HG02623 (cell line): ENCODE measurements at regions not wholly inside any gene's neighbourhood (a gene's known extent, or its start where the extent isn't known, plus 50 kb on each side); places are given as distances from the start of the nearest gene placed in this dataset.

Experiments
- ATAC-seq: cut with Tn5 transposase; IDR thresholded peaks from one replicate; pipeline ENCODE4 v1.9.1; 2021; ENCODE audit warnings: moderate library complexity; ENCODE audit not compliant: unreplicated experiment

DNA sequence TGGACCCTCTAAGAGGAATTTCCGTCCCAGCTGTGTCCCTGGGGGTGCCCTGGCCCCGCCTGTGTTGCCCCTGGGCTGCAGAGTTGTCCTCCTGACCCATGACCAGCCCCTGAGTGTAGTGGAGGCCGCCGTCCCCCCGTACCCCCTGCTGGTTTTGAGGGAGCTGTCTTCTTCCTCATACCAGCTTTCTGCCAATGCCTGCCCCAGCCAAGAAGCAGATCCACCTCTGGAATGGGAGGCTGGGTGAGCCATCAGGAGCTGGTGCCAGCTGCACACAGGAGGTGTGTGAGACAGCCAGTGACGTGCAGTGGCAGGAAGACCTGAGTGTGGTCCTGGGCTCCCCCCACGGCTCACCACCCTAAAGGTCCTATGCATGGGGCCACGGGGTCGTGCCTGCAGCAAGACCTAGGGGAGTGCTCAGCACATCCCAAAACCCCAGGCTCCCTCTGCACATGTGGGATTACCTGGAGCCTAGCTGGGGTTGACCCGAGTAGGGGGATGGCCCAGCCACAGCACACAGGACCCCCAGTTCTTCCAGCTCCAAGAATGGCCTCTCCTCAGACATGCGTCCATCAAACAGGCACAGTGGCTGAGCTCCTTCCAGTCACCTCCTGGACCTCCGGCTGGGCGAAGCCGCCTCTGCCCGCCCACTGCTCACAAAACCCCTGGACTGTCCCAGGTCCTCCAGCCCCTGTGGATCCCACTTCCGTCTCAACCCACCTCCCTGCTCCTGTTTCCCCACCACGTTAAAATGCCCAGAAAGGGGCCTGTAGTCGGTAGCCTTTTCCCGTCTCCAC is 647.6 kb downstream of the BRD1 start:
- ATAC-seq = no peak

DNA sequence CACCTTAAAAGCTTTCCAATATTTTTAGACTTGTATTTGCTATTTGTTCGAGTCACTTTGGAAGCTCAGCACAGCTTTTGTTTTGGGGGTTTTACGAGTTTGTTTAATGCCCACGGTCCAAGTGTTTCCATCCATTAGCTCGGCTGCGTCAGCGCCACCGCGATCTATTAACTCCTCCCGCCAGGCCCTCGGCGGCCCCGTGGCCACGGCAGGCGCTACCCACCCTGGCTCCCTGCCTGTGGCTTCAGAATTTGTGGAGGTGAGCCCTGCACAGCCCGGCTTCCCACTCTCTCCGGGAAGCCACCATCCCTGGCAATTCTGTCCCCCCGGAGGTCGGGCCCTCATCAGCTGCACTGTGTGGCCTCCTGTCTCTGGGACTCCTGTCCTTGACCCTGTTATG is 648.5 kb downstream of the BRD1 start:
- ATAC-seq = no peak

DNA sequence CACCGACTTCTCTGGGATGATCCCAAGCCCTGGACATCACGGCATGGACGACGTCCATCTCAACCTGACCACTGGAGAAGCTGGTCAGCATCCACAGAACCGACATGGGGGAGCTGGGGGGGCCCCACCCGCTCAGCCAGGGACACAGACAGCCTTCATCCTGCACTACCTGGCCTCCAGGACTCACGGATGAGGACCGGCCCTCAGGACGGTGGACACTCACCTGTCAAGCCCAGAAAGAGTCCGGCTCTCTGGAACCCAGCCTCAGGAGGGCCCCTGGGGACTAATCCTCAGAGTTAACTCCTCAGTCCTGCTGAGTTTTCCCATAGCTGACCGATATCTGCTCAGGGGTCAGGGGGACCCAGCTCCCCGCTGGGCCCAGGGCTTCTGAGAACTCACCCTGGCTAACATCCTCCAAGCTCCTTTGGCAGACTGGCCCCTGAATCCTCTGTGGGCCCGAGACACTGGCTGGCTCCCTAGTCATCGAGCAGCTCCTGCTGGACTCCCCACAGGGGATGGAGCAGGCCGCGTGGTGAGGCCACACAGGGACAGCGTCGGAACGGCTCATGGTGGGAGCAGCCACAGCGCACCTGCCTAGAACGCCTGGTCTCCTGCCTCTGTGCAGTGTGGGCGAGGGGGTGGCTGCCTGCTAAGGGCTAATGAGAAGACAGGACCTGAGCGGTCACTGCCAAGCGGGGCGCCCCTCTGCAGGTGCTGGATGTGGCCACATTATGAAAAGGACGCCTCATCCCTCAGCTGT is 649.2 kb downstream of the BRD1 start:
- ATAC-seq = no peak

DNA sequence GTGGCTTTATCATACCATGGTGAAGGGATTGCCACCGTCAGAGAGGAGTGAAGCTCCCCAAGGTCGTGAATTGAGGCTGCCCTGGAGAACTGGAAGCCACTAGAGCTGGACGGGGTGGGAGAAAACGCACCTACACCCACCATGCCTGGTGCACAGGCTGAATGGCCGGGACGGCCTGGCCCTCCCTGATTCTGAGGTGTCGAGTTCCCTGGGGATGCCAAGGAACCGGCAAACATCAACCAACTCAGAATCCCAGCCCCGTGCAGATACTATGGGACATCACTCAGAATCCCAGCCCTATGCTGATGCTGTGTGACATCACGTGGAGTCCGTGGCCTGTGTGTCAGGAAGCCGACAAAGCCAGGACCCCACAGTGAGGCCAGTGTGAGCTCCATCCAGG is 650.0 kb downstream of the BRD1 start:
- no peak for ATAC-seq

DNA sequence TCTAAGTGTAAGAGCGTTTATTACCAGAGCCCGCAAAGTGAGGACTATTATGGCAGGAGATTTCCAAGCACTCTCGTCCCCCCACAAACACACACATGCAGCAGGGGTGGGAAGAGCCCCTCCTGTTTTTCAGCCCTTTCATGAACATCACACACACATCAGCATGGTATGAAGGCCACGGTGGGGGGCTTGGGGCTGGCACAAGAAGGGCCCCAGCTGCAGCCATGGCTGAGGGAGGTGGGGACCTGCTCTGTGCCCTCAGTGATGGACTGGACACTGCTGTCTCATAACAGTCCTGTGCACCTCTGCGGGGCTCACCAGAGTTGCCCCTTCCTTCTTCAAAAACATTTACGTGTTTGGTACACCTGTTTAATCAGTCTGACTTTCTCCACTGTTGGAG is 650.7 kb downstream of the BRD1 start:
- ATAC-seq = no peak

DNA sequence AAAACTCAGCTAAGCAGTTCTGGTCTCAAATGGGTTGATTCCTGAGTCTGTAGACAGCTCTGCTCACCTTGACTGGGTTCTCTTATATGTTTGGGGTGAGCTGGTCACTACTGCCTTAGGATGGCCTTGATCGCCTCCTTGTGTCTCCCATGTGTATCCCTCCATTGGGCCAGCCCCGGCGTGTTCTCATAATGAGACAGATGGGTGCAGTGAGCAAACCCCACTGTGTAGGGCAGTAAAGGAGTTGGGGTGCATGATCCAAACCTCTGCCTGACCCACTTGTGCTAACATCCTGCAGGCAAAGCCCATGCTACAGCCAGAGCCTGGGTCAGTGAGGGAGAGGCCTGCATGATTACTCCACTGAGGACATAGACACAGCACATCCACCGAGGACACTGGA is 657.6 kb downstream of the BRD1 start:
- no peak for ATAC-seq

DNA sequence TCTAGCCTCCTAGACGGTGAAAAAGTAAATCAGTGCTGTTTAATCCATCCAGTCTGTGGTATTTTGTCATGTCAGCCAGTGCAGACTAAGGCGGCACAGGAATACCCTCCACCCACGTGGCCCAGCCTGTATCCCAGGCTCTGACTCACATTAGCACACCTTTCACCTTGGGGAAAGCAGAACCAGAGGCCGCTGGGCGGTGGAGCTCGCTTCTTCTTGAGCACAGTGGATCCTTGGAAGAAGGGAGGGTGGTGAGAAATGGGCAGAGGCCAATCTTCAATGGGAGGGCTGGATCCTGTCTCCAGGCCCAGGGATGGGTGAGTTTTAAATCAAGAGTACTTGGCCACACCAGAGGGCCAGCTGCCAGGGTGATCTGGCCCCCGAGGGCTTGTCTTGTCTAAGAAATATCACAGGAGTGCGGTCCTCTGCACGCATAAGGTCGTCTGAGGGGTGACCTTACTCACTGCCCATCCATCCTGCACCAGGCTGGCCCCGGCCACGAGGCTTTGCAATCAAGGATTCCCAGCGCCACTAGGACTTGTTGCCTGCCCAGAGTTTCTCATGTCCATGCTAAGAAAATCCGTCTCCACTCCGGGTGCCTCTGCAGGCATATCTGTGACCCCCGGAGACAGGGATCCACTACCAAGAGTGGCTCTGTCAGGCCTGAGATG is 658.5 kb downstream of the BRD1 start:
- ATAC-seq = no peak

DNA sequence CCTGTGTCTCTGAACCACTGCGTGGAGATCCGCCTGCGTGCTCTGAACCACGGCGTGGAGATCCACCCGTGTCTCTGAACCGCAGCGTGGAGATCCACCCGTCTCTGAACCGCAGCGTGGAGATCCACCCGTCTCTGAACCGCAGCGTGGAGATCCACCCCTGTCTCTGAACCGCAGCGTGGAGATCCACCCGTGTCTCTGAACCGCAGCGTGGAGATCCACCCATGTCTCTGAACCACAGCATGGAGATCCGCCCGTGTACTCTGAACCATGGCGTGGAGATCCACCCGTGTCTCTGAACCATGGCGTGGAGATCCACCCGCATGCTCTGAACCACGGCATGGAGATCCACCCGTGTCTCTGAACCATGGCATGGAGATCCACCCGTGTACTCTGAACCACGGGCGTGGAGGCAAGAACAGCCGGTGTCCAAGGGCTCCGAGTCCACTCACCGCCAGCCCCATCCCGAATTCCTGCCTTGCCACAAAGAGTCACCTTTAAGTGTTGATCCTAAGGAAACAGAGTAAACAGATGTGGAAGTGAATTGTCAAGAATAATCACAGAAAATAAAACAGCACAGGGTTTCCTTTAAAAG is 659.4 kb downstream of the BRD1 start:
- no peak for ATAC-seq

DNA sequence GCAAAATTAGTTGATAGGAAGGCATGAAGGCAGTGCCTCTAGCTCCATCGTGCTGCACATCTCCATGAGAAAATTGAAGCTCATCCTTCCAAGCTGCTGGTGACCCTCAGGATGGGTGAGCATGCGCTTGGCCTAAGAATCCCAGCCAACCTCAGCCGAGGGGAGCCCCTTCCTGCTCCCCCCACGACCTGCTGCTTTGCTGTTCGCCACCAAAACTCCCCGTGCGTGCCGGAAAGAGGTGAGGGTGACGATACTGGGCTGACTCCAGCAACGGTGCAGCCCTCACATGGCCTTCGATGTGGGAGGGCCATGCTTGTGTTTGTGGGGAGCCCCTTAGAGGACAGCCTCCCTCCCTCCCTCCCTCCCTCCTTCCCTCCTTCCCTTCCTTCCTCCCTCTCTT is 660.9 kb downstream of the BRD1 start:
- no peak for ATAC-seq

DNA sequence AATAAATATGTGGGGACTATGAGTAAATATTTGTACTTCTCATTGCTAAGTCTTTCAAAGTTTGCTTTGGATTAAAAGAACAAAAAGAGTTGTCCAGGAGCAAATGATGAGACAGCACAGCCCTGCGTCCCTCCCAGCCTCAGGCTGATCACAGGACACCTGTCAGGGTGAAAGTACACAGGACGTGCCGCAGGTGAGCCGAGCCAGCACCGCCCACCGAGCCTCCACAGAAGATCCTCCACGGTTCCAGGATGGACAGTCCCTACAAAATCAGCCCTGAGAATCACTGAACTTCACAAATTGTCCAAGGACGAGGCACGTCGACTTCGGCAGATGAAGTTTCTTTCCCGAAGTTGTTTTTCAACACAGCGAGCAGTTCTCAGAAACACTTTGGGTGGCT is 661.5 kb downstream of the BRD1 start:
- ATAC-seq = no peak

DNA sequence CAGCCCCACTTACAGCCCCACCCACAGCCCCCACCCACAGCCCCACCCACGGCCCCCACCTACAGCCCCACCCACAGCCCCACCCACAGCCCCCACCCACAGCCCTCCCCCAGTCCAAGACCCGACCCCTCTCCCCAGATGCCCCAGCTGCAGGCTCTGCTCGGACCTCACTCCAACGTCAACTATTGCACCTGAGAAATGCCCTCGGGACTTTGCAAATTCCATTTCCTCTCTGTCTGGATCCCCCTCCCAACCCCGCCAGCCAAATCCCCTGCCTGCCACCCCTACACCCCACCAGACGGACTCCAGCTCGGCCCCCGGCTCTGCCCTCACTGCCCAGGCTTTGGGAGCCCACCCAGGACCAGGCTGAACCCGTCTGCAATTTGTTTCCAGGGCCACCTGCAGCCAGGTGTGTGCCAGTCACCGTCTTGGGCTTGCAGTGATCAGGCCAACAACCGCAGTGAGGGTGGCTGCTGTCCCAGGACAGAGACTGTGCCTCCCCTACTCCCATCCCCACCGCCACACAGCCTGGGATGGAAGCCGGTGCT is 662.8 kb downstream of the BRD1 start:
- ATAC-seq = no peak

DNA sequence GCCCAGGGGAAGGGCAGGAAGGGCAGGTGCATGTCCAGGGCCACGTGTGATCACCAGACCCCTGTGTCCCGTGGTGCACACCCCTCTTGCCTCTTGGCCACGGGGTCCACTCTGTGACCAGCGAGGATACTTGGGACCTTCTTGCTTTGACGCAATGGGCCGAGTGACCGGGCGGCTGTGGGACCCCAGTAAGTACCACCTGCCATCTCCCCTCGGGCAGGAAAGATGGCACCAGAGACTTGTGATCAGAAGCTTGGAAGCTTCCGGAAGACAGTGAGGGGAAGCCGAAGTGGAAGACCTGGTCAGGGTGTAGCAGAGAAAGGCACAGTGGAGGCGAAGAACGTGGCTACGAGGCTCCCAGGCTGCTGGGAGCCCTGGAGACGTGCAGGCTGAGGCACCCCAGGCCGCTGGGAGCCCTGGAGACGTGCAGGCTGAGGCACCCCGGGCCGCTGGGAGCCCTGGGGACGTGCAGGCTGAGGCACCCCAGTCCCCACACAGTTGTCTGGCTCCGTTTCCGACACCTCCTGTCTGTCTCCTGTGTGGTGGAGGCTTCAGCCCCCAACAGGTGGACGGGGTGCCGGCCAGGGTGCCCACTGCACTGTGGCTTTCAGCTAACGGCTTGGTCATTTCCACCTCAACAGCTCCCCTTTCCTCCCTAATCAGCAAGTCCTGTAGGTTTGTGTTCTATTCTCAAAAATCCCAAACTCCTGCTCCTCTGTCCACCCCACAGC is 663.5 kb downstream of the BRD1 start:
- ATAC-seq = no peak

DNA sequence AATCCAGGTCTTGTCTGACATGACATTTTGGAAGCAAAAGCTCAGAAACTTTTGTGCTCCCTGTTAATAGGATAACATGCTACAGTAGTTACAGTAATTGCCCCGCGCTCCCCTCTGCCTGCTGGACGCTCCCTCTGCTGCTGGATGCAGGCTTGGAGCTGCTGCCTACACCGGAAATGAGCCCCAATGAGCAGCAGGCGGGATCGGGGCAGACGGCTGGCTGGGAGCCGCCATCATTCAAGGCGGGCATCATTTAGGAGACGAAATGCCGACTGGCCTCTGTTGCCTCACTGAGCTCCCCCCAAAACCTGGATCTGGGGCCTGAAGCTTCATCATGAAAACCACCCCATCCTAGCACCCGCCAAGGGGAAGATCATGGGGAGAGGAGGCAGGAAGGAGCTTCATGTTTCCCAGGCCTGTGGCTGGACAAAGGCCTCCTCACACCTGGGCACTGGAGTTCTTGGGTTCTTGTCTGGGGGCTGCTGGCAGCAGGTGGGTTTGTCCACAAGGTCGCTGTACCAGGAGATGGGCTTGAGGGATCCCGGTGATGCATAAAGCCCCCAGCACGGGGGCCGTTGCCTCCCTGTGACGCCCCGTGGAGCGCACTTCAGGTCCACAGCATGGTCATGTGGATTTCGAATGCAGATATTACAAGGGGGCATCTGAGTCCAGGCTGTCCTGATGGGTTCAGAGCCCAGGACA is 664.3 kb downstream of the BRD1 start:
- ATAC-seq = no peak

DNA sequence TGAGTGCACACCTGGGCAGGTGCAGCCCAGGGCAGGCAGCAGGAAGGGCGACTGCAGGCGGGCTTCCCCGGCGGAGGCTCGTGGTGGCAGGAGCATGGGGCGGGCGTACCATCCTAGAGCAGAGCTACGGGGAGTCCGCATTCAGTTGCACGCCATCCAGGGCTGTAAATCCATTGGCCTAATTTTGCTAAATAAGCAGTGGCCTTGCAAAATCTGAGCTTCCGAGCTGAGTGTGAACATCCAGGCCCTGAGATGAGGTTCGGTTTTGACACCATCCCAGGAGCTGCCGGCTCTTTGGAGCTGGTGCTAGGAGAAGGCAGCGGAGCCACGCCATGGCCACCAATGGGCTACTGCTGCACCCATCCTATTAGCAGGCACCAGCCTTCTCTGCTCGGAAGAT is 664.8 kb downstream of the BRD1 start:
- ATAC-seq = no peak

DNA sequence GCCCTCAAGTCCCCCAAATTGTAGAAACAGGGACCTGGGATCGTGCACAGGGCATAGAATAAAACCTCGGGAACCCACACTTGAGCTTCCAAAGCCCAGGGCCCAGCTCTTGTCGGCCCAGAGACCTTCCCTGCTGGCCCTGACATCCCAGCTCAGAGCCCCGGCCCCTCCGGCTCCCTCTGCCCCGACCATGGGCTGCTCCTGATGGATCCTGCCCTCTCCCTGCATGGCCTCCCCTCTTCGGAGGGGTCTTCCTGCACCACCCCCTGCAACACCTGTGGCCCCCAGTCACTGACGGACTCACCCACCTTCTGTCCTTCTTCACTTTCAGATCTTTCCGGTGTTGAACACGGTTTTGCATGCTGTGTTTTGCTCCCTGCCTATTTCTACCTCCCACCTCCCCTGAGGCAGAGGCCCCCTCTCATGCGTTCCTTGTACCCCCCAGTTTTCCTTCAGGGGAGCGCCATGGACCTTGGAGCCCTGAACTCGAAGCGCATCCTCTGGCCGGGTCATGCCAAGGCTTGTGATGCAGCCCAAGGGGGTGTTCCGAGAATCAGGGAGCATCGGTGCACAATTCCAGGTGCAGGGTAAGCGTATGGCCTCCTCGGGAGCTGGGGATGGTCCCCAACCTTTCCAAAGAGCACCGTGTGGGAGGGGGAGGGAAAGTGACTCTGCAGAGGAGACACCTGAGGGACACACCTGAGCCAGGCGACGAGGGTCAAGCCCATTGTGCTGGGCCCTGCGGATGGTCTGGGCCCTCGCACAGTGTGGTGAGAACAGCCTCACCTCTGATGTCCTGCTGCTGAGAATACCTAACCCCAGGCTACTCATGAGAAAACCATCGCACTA is 666.4 kb downstream of the BRD1 start:
- ATAC-seq = no peak

DNA sequence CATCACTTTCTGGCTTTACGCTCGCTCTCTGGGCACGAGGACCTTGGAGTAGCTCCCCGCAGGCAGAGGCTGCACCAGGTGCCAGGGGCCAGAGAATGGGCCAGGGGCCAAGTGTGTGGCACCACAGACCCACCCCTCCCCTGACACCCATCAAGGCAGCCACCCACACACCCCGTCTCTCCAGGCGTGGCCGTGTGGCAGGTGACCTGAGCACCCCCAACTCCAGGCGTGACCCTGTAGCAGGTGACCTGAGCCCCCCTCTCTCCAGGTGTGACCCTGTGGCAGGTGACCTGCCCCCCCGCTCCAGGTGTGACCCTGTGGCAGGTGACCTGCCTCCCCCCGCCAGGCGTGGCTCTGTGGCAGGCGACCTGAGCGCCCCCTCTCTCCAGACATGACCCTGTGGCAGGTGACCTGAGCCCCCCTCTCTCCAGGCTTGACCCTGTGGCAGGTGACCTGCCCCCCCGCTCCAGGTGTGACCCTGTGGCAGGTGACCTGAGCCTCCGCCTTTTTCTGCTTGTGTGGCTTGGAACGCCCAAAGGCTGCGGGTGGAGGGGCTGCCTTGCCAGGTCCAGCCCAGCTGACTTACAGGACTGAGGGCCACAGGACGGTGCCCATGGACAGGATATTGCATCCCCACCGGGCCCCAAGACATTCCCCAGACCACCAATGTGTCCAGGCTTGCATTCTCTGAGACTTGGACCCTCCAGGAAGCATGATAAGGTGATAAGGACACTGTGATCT is 667.2 kb downstream of the BRD1 start:
- no peak for ATAC-seq

DNA sequence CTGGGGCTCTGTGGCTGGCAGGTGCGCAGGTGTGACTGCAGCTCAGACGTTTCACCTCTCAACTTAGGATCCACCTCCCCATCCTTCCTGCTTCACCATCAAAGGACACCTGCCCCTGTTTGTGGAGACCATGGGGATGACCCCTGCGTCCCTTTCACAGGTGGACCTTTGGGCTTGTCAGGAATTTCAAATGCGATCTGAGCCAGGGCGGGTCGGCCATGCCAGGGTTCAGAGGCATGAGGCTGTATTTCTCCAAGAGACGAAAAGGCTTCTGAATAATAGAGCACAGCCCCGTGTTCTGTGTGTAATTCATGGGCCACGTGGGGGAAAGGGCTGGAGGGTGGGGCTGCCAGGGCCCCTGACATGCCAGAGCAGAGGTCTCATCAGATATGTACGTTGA is 668.0 kb downstream of the BRD1 start:
- no peak for ATAC-seq

DNA sequence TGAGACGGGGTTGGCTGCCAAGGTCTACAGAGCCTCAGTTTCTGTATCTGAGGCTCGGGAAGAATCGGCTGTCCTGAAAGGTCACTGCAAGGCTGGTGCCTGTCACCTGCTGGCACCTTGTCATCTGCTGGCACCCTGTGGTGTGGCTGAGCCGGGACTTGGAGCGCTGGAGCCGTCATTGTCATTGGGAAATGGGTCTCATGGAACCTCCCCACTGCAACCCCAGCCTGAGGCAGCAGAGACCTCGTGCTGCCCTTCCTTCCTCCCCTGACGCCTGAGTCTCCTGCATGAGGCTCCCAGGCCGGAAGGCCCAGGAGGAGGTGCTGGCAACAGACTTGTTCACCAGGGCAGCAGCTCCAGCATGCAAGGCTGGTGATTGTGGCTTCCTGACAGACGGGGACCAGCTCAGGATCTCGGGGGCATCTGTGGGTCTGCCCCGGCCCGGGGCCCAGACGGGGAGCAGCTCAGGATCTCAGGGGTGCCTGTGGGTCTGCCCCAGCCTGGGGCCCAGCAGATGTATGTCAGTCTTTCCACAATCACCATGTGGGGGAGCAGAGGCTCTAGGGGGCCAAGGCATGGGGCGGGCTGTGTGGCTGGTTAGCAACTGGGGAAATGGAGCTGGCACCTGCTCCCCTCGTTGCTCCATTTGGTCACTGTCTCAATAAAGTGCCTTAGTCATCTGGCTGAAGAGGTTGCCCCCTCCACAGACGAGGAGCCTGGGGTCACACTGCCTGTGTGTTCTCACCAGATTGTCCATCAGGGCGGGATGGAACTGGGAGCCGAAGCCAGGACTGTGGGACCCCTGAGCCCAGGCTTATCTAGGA is 668.7 kb downstream of the BRD1 start:
- ATAC-seq = no peak
